Ureter (tissue), 1 donor: ENCODE measurements at regions not wholly inside any gene's neighbourhood (a gene's known extent, or its start where the extent isn't known, plus 50 kb on each side); places are given as distances from the start of the nearest gene placed in this dataset.
"Not testable (repeated sequence)": the region's sequence is repeated elsewhere in the genome, so short reads cannot be mapped to it uniquely, and the experiment has no call there.

Source experiments
- DNase-seq: peaks from one replicate; pipeline ENCODE4 v3.0.0-alpha.2; 2020; ENCODE audit warnings: low spot score
- donor health status: DM: yes; HTN: yes; CAD: no.

- no peak for DNase-seq
Measured at GRCh38 chr2:160792837-160793236, 299.2 kb upstream of the RBMS1 start.

GRCh38 chr2:160794926-160795325, 301.3 kb upstream of the RBMS1 start:
- no peak for DNase-seq

GRCh38 chr2:160803881-160804280, 310.3 kb upstream of the RBMS1 start:
- DNase-seq: no peak

GRCh38 chr2:160810406-160810805, 316.8 kb upstream of the RBMS1 start:
- no peak for DNase-seq

GRCh38 chr2:160812830-160813505, 319.4 kb upstream of the RBMS1 start:
- DNase-seq: no peak

- DNase-seq: no peak
Measured at GRCh38 chr2:160813506-160813858, 319.9 kb upstream of the RBMS1 start.

- DNase-seq: no peak
Measured at GRCh38 chr2:160816916-160817499, 323.4 kb upstream of the RBMS1 start.

- no peak for DNase-seq
Measured at GRCh38 chr2:160820691-160821090, 327.1 kb upstream of the RBMS1 start.

- no peak for DNase-seq
Measured at GRCh38 chr2:160822006-160822405, 328.4 kb upstream of the RBMS1 start.

GRCh38 chr2:160825433-160825832, 331.8 kb upstream of the RBMS1 start:
- no peak for DNase-seq

GRCh38 chr2:160826496-160826895, 332.9 kb upstream of the RBMS1 start:
- DNase-seq: no peak

- DNase-seq: no peak
Measured at GRCh38 chr2:160828076-160828475, 332.2 kb upstream of the TANK start.

- DNase-seq: not testable (repeated sequence)
Measured at GRCh38 chr2:160832381-160832780, 327.8 kb upstream of the TANK start.

- no peak for DNase-seq
Measured at GRCh38 chr2:160835166-160835565, 325.1 kb upstream of the TANK start.

- DNase-seq: no peak
Measured at GRCh38 chr2:160836755-160837154, 323.5 kb upstream of the TANK start.

GRCh38 chr2:160837416-160837815, 322.8 kb upstream of the TANK start:
- DNase-seq: no peak

- no peak for DNase-seq
Measured at GRCh38 chr2:160838147-160838546, 322.1 kb upstream of the TANK start.

- DNase-seq: no peak
Measured at GRCh38 chr2:160838691-160839090, 321.5 kb upstream of the TANK start.

GRCh38 chr2:160842286-160842685, 317.9 kb upstream of the TANK start:
- DNase-seq: no peak

- peak; percentile 47 for DNase-seq
Measured at GRCh38 chr2:160859096-160859495, 301.1 kb upstream of the TANK start.

- no peak for DNase-seq
Measured at GRCh38 chr2:160862226-160862625, 298.0 kb upstream of the TANK start.

GRCh38 chr2:160868891-160869290, 291.3 kb upstream of the TANK start:
- DNase-seq: no peak

- DNase-seq: no peak
Measured at GRCh38 chr2:160869411-160869810, 290.8 kb upstream of the TANK start.
